GM18508 (cell line): ENCODE measurements at regions not wholly inside any gene's neighbourhood (a gene's known extent, or its start where the extent isn't known, plus 50 kb on each side); places are given as distances from the start of the nearest gene placed in this dataset.

Source experiments
- ATAC-seq: cut with Tn5 transposase; IDR thresholded peaks from one replicate; pipeline ENCODE4 v1.9.1; 2021; ENCODE audit warnings: moderate number of reproducible peaks; ENCODE audit not compliant: insufficient read depth, unreplicated experiment

DNA sequence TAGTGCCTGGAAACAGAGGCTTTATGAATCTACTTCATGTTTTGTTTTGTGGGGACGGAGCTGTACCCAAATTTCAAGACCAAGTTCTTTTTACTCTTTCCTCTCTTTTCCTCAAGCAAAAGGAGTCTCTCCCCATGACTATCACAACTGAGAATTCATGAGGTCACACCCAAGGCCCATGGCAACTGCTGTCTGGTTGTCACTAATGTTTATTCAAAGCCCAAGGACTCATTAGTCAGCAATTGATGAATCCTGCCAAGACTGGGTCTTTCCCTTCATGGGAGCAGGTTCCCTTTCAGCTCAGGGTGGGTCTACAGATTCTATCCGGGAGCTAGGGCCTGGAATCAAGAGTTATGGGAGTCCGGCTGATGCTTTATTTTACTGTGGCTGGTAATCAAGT, 441.5 kb upstream of the PCDH20 start:
- no peak for ATAC-seq

- no peak for ATAC-seq
Observed at GRCh38 chr13:61852116-61852619, 436.5 kb upstream of the PCDH20 start.

- ATAC-seq, result no peak
Observed at GRCh38 chr13:61850794-61851193, 435.1 kb upstream of the PCDH20 start.

GRCh38 chr13:61838568-61838967, 422.9 kb upstream of the PCDH20 start:
- ATAC-seq, result no peak

GRCh38 chr13:61833228-61833627, 417.6 kb upstream of the PCDH20 start:
- no peak for ATAC-seq

DNA sequence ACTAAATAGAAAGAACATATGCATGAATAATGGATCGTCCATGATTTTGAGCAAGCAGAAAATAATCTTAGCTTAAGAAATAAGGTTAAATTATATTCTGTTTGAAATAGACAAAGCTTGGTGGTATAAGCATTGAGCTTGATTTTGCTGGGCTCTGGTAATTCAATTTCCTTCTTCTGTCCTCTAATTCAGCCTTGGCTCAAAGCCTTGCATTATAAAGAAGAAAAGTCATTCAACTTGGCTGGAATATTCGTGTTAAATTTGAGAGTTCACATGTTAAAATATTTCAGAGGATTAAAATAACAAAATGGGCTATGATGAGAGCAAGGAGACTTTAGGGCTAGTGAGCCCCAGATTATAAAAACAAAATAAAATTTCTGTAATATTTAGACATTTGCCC, 415.4 kb upstream of the PCDH20 start:
- no peak for ATAC-seq

DNA sequence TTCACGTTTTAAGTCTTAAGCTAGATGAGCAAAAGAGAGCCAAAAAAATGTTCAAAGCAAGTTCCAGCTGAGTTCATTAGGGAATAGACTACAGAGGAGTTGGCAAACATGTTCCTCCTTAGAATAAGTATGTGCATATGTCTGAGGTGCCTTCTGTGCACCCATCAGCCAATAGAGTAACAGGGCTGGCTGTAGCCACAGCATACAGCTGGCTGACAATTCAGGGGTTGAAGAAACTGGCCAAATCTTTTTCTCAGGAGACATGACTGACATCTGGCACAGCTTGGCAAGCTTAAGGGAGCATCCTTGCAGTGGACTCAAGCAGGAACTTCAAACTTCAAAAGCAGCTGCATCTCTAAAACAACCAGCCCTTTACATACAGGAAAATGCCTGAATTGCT, 414.8 kb upstream of the PCDH20 start:
- ATAC-seq, result no peak

DNA sequence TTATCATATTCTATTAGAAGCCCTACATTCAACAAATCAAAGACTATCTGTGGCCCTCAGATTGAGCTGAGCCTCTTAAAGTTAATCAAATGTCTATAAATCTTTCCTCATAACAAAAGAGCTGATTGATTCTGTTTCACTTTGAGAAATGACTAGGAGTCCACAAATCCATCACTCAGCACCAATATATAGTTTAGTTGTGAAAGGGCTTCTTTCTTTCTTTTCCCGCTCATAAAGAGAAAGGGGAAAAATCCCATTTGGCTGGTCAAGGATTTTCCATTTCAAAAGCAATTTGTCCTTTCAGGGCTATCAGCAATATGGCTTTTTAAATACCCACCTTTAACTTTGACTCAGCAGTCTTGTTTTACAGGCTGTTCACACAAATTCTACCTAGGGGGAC, 408.5 kb upstream of the PCDH20 start:
- ATAC-seq, result no peak

DNA sequence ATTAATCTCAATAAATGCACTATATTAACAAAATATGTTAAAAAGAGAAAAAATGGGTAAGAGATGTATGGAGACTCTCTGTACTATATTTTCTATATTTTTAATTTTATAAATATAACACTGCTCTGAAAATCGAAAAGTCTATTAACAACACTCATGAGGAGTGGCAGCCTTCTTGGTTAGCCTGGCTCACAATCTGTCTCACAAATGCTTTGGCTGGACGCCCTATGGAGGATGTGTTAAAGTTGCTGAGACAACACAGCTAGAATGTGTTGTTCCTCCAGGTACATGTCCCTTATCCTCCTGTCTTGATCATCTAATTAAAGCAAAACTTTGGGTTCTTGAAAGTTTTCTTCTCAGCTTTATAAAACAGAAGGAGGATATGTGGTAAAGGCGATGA, 396.6 kb upstream of the PCDH20 start:
- ATAC-seq, result no peak

DNA sequence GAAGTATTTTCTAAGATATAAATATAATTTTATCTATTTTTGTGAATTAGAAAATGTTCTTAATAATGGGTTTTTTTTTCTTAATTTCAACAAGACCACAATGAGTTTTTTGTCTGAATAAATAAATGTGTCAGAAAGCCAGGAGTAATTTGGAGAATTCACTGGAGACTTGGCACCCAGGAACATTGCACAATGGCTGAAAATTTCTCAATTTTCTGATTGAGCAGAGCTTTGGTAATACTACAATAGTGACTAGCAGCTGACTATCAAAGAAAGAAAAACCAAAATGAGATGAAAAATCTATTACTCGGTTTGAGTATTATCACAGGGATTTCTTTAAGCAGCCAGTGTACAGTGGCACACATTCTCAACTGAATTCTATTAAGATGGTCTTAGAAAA, 394.4 kb upstream of the PCDH20 start:
- no peak for ATAC-seq

DNA sequence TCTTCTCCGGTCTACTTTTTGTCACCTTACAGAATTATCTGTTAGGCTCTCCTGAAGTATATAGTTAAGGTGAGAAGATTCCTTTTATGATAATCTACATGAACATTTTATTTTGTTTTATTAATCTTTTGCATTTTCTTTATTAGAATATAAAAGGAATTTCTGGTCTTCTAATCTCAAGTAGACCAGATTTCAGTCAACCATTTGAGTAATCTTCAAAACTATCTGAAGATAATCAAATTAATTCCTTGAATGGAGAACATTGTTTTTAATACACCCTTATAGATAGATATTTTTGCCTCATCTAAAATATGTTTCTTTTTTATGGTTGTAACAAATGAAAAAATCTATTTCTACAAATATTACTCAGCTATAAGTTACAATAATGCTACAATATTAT, 381.7 kb upstream of the PCDH20 start:
- ATAC-seq, result no peak

- no peak for ATAC-seq
Observed at GRCh38 chr13:61795580-61795979, 379.9 kb upstream of the PCDH20 start.

GRCh38 chr13:61779456-61779855, 363.8 kb upstream of the PCDH20 start:
- ATAC-seq, result no peak

GRCh38 chr13:61778531-61778930, 362.9 kb upstream of the PCDH20 start:
- ATAC-seq, result no peak

- ATAC-seq, result no peak
Observed at GRCh38 chr13:61777899-61778298, 362.2 kb upstream of the PCDH20 start.

GRCh38 chr13:61777271-61777670, 361.6 kb upstream of the PCDH20 start:
- ATAC-seq, result no peak

DNA sequence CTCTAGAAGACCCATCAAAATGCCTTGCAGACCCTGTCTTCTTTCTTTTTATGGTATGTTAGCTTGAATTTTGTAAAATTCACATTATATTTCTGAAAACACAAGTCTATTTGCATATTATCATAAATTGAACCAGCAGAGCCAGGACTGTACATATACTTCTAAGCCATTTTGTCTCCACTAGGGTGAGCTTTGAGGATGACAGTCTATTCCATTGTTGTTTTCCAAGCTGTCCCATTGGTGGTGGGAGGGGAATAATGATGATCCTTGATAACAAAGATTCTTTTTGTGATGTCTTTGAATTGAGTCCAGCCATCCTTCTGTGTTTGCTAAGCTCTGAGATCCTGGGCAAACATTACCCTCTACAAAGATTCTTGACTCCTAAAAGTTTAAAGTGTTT, 359.3 kb upstream of the PCDH20 start:
- ATAC-seq, result no peak

DNA sequence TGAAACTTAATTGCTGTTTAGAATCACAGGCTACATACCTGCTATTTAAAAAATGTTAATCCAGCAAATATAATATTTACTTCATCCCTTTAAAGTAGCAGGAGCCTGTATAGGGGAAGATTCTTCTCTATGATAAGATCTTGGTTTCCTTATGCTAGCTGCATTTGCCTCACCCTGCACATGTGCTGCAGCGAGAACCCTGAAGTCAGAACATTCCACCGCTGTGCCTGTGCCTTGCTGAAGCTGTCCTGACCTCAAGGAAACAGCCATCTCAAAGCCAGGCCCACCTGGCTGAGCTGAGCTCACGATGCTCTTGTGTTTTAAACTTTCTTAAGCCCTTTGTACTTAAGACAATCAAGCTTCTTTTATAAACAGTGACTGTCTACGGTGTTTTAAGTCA, 355.0 kb upstream of the PCDH20 start:
- ATAC-seq, result no peak

- ATAC-seq, result no peak
Observed at GRCh38 chr13:61768175-61768574, 352.5 kb upstream of the PCDH20 start.

DNA sequence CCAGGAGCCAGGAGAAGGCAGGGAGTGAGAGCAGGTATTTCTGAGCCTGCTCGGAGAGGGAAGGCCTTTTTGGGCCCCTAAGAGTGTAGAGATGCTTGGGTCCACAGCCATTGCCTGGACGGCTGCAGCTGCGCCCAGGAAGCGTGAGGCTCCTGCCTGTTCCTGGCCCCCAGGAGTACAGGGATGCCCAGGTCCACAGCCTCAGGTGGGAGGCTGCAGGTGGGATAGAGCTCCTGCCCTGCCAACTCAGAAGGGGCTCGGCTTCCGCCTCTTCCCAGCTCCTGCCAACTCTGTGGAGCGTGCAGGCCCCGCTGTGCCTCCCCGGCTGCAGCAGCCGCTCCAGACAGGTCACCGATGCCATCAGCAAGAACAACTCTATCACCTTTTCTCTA, 351.0 kb upstream of the PCDH20 start:
- ATAC-seq, result no peak

GRCh38 chr13:61765940-61766666, 350.5 kb upstream of the PCDH20 start:
- ATAC-seq, result no peak

- no peak for ATAC-seq
Observed at GRCh38 chr13:61765181-61765742, 349.6 kb upstream of the PCDH20 start.
